Keratinocyte (primary cell): ENCODE measurements at regions not wholly inside any gene's neighbourhood (a gene's known extent, or its start where the extent isn't known, plus 50 kb on each side); places are given as distances from the start of the nearest gene placed in this dataset.

Experiments
- DNase-seq: peaks from one replicate; pipeline ENCODE4 v3.0.0-alpha.2; 2011; ENCODE audit warnings: low read depth, missing footprints, low spot score
- FAIRE-seq: peaks from 2 replicates; lab custom pipeline; 2011; peaks lifted over from hg19 to GRCh38; lab: Jason Lieb, UNC
- H2AFZ ChIP-seq: 2 replicates; pipeline ENCODE4 v1.6.0; 2012; ENCODE audit warnings: low read length, control low read depth, inconsistent platforms; ENCODE audit not compliant: control insufficient read depth
- H3K27ac ChIP-seq: 2 replicates; pipeline ENCODE4 v1.5.1; 2011; ENCODE audit warnings: low read length; ENCODE audit not compliant: control insufficient read depth, insufficient read depth
- H3K27me3 ChIP-seq: 3 replicates; pipeline ENCODE4 v1.6.0; 2011; ENCODE audit warnings: low read length; ENCODE audit not compliant: control insufficient read depth, insufficient read depth; ENCODE audit errors: extremely low read depth
- H3K36me3 ChIP-seq, 2 experiments: 2 replicates in 1 of 2; 3 replicates in 1 of 2; pipeline ENCODE4 v1.5.1; 2011; ENCODE audit warnings: low read length in 2 of 2, mild to moderate bottlenecking in 1 of 2; ENCODE audit not compliant: control insufficient read depth in 2 of 2, insufficient read depth in 2 of 2; ENCODE audit errors: extremely low read depth in 1 of 2
- H3K4me1 ChIP-seq: 3 replicates; pipeline ENCODE4 v1.5.1; 2011; ENCODE audit warnings: low read length; ENCODE audit not compliant: control insufficient read depth, insufficient read depth; ENCODE audit errors: extremely low read depth
- H3K4me2 ChIP-seq: 3 replicates; pipeline ENCODE4 v1.6.0; 2011; ENCODE audit warnings: low read depth, low read length; ENCODE audit not compliant: control insufficient read depth, insufficient read depth; ENCODE audit errors: extremely low read depth
- H3K4me3 ChIP-seq, 3 experiments: fragments of 200-600 bp in 1 of 3; sonication (generic) in 1 of 3; 2 replicates in 2 of 3; 3 replicates in 1 of 3; pipeline ENCODE4 v1.5.1; 2011 to 2016; ENCODE audit warnings: low read length in 3 of 3, mild to moderate bottlenecking in 3 of 3, control low read depth in 2 of 3, inconsistent platforms in 1 of 3, low read depth in 1 of 3, mixed read lengths in 1 of 3, mixed run types in 1 of 3, moderate library complexity in 1 of 3; ENCODE audit not compliant: control insufficient read depth in 2 of 3, insufficient read depth in 2 of 3; ENCODE audit errors: extremely low read depth in 1 of 3
- H3K79me2 ChIP-seq: 2 replicates; pipeline ENCODE4 v1.6.0; 2012; ENCODE audit warnings: low read length; ENCODE audit not compliant: control insufficient read depth, insufficient read depth
- H3K9ac ChIP-seq: 3 replicates; pipeline ENCODE4 v1.6.0; 2011; ENCODE audit warnings: low read length; ENCODE audit not compliant: control insufficient read depth, insufficient read depth; ENCODE audit errors: extremely low read depth
- H3K9me1 ChIP-seq: 3 replicates; pipeline ENCODE4 v1.6.0; 2011; ENCODE audit warnings: low read length; ENCODE audit not compliant: control insufficient read depth, insufficient read depth; ENCODE audit errors: extremely low read depth
- H3K9me3 ChIP-seq: 2 replicates; pipeline ENCODE4 v1.5.1; 2012; ENCODE audit warnings: low read depth, low read length; ENCODE audit not compliant: control insufficient read depth
- H4K20me1 ChIP-seq: 3 replicates; pipeline ENCODE4 v1.6.0; 2011; ENCODE audit warnings: low read length; ENCODE audit not compliant: control insufficient read depth, insufficient read depth; ENCODE audit errors: extremely low read depth
- CTCF ChIP-seq, 3 experiments: IDR thresholded peaks in 1 of 3; conservative IDR thresholded peaks in 1 of 3; optimal IDR thresholded peaks in 1 of 3; 2 replicates in 2 of 3; 3 replicates in 1 of 3; pipeline versions ENCODE3 to v1.5.1; 2011; ENCODE audit warnings: low read length in 3 of 3, mild to moderate bottlenecking in 3 of 3, moderate library complexity in 2 of 3, control low read depth in 1 of 3, inconsistent platforms in 1 of 3; ENCODE audit not compliant: insufficient read depth in 2 of 3; ENCODE audit errors: extremely low read depth in 1 of 3
- EZH2 ChIP-seq: IDR thresholded peaks from one replicate; pipeline ENCODE4 v1.6.1; 2012; ENCODE audit warnings: inconsistent platforms, mild to moderate bottlenecking, low read length, moderate library complexity
- dilution Hi-C: fragments of 300-500 bp; cut with MboI; formaldehyde crosslinking; loops from one replicate; pipeline ENCODE4 v1.7.0; 2020; ENCODE audit warnings: low sequenced_read_pairs; ENCODE audit not compliant: extremely low pct_ligation_motif_present

- no peak overlapping the region for H3K4me2 ChIP-seq
- no peak overlapping the region for H3K9ac ChIP-seq
- dilution Hi-C loops: no loop called here
- FAIRE-seq (no peak), DNase-seq (no peak)
- H2AFZ ChIP-seq: no peak overlapping the region
- no peaks in the 10 kb centered on the region for H3K36me3 ChIP-seq
- H4K20me1 ChIP-seq: no peaks in the 10 kb centered on the region
- no peaks in the 10 kb centered on the region for H3K9me3 ChIP-seq
- no peaks in the 10 kb centered on the region for H3K4me1 ChIP-seq
- TF ChIP-seq EZH2 (no peak), CTCF (optimal IDR thresholded peaks at IDR 0.05 in 1 of 3, IDR thresholded peaks at IDR 0.05 in 1 of 3, conservative IDR thresholded peaks at IDR 0.05 in 1 of 3; ENCODE audit: extremely low read depth in 1 of 3, insufficient read depth in 2 of 3, low read length in 3 of 3) (no peak)
- H3K27ac ChIP-seq: no peak overlapping the region
- H3K4me3 ChIP-seq: no peak overlapping the region
- H3K9me1 ChIP-seq: no peaks in the 10 kb centered on the region
- H3K79me2 ChIP-seq: no peaks in the 10 kb centered on the region
- no peaks in the 10 kb centered on the region for H3K27me3 ChIP-seq
Measured at GRCh38 chr18:61982475-61982874, 89.7 kb upstream of the RNF152 start.

- no peaks in the 10 kb centered on the region for H3K36me3 ChIP-seq
- DNase-seq: no peak
- no peaks in the 10 kb centered on the region for H3K4me1 ChIP-seq
- no peak overlapping the region for H3K27ac ChIP-seq
- H3K4me2 ChIP-seq: no peak overlapping the region
- H3K27me3 ChIP-seq: no peaks in the 10 kb centered on the region
- FAIRE-seq: no peak
- no peak overlapping the region for H3K4me3 ChIP-seq
- no peaks in the 10 kb centered on the region for H4K20me1 ChIP-seq
- no peaks in the 10 kb centered on the region for H3K9me1 ChIP-seq
- no peaks in the 10 kb centered on the region for H3K9me3 ChIP-seq
- peak overlapping the region; percentile 19 for H2AFZ ChIP-seq
- TF ChIP-seq EZH2 (no peak), CTCF (optimal IDR thresholded peaks at IDR 0.05 in 1 of 3, IDR thresholded peaks at IDR 0.05 in 1 of 3, conservative IDR thresholded peaks at IDR 0.05 in 1 of 3; ENCODE audit: extremely low read depth in 1 of 3, insufficient read depth in 2 of 3, low read length in 3 of 3) (no peak)
- no peaks in the 10 kb centered on the region for H3K79me2 ChIP-seq
- dilution Hi-C loops: no loop called here
- H3K9ac ChIP-seq: no peak overlapping the region
Measured at GRCh38 chr18:61980355-61980754, 87.5 kb upstream of the RNF152 start.
